ENCODE measurements at regions not wholly inside any gene's neighbourhood (a gene's known extent, or its start where the extent isn't known, plus 50 kb on each side); places are given as distances from the start of the nearest gene placed in this dataset.

GRCh38 chr6:153959276-153959675, 79.8 kb upstream of the OPRM1 start:
- TF ChIP-seq CTCF (IDR thresholded peaks at IDR 0.05): no peak
- no peak for TF ChIP-seq ZFX (IDR thresholded peaks at IDR 0.05; ENCODE audit: borderline replicate concordance)
